Hepatocyte (in vitro differentiated cells): ENCODE measurements at regions not wholly inside any gene's neighbourhood (a gene's known extent, or its start where the extent isn't known, plus 50 kb on each side); places are given as distances from the start of the nearest gene placed in this dataset.

Experiments
- CTCF ChIP-seq: fragments of 200-600 bp; sonication (generic); IDR thresholded peaks from 2 replicates; pipeline ENCODE4 v1.5.1; 2016; ENCODE audit warnings: antibody characterized with exemption, mild to moderate bottlenecking; ENCODE audit not compliant: poor library complexity
- EZH2phosphoT487 ChIP-seq: fragments of 200-600 bp; sonication (generic); IDR thresholded peaks from one replicate; pipeline ENCODE4 v1.6.1; 2018; ENCODE audit warnings: antibody characterized with exemption, mild to moderate bottlenecking, low read depth, moderate library complexity; ENCODE audit not compliant: unreplicated experiment, severe bottlenecking

GRCh38 chr2:33903215-33903614 lies 304.1 kb upstream of the FAM98A start:
- TF ChIP-seq CTCF (no peak), EZH2phosphoT487 (no peak)
